HAP-1 (cell line): ENCODE measurements at regions not wholly inside any gene's neighbourhood (a gene's known extent, or its start where the extent isn't known, plus 50 kb on each side); places are given as distances from the start of the nearest gene placed in this dataset.

ENCODE experiments used
- DNase-seq, 2 experiments: peaks; one replicate each; pipeline ENCODE4 v3.0.0-alpha.2; 2016 to 2020; ENCODE audit warnings: low spot score in 2 of 2
- H3K27me3 ChIP-seq: fragments of 250-450 bp; sonication (Bioruptor Pico); 2 replicates; pipeline ENCODE4 v1.5.1; 2020; ENCODE audit warnings: low read depth, mild to moderate bottlenecking, moderate library complexity
- H3K36me3 ChIP-seq: fragments of 250-450 bp; sonication (Bioruptor Pico); replicated peaks from 2 replicates; pipeline ENCODE4 v1.5.1; 2020; ENCODE audit warnings: mild to moderate bottlenecking
- H3K4me1 ChIP-seq: fragments of 250-450 bp; sonication (Bioruptor Pico); 2 replicates; pipeline ENCODE4 v1.5.1; 2020; ENCODE audit warnings: mild to moderate bottlenecking
- H3K4me3 ChIP-seq: fragments of 250-450 bp; sonication (Bioruptor Pico); 2 replicates; pipeline ENCODE4 v1.5.1; 2020; ENCODE audit warnings: mild to moderate bottlenecking, moderate library complexity
- H3K9me3 ChIP-seq: fragments of 250-450 bp; sonication (Bioruptor Pico); 2 replicates; pipeline ENCODE4 v1.5.1; 2020; ENCODE audit warnings: mild to moderate bottlenecking, moderate library complexity
- in situ Hi-C: fragments of 300-500 bp; cut with MboI; formaldehyde crosslinking; loops from 3 replicates; pipeline ENCODE4 v1.14.3; 2020; ENCODE audit warnings: low sequenced_read_pairs, inconsistent platforms, mixed read lengths

DNA sequence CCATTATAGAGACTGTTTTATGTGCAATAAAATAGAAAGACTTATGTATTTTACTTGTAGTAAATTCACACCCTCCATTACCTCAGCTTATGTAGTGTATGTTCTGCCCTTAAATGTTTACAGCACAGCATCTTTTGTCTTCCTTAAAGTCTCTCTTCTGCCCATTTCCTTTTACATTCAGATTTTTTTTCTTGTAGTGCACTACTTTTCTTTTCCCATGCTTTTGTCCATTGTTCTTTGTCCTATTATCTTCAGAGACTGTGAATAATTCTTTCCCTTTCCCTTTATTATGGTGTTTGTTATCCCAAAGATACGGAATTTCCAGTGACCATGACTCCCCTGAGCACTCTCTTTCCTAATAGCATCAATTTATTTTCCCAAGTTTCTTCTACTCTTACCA lies 66.1 kb upstream of the TYRP1 start:
- H3K27me3 ChIP-seq, result no peaks in the 10 kb centered on the region
- H3K4me1 ChIP-seq, result peaks cover 51% of the 10 kb centered on the region
- no peaks in the 10 kb centered on the region for H3K36me3 ChIP-seq
- DNase-seq, result peak; percentile 10 to 93
- in situ Hi-C loops, result loop anchor here (25.0 kb wide), 1 partner anchor 165 kb away; no protein-coding TSS in a partner anchor
- no peak overlapping the region for H3K4me3 ChIP-seq
- H3K9me3 ChIP-seq, result no peaks in the 10 kb centered on the region

DNA sequence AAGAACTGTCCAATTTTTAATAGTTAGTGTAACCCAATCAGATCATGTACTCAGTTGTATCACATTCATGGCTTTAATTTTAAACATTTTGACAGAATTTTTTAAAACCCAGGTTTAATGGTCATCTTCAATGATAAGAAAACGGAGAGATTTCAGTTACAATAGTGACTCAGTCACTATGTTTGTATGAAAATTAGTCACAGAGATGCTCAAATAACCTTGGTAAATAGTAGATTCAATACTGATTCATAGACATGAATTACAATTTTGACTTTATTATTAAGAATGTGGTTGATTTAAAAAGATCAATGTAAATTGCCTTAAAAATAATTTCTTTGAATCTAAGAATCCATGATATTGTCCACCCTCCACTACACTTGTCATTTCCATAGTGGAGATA lies 64.6 kb upstream of the TYRP1 start:
- H3K9me3 ChIP-seq, result no peaks in the 10 kb centered on the region
- in situ Hi-C loops, result loop anchor here (25.0 kb wide), 1 partner anchor 166 kb away; no protein-coding TSS in a partner anchor

DNA sequence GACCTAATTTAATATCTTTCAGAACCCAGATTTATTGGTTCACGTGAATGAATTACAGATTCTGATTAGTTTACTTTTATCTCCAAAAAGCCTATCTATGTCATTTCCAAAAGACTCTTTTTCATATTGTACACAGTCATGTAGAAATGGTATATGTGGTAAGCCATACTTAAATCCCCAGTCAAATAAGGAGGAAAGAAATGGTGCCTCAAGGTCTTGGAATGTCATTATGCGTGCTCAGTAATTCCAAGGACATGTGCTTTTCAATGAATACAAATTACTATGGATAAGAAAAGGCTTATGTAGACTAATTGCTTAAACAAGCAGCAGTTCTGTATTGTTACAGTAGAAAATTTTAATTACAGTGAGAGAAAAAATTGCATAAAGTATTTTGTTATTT lies 64.1 kb upstream of the TYRP1 start:
- in situ Hi-C loops, result loop anchor here (25.0 kb wide), 1 partner anchor 167 kb away; no protein-coding TSS in a partner anchor
- Histone ChIP-seq H3K36me3 (no peaks in the 10 kb centered on the region), H3K4me3 (no peak overlapping the region), H3K9me3 (no peaks in the 10 kb centered on the region), H3K27me3 (no peaks in the 10 kb centered on the region), H3K4me1 (peaks cover 54% of the 10 kb centered on the region)
- peak; percentile 25 to 97 for DNase-seq

More for the DNA sequence above, 64.6 kb upstream of the TYRP1 start:
- H3K27me3 ChIP-seq, result no peaks in the 10 kb centered on the region
- DNase-seq, result no peak
- H3K36me3 ChIP-seq, result no peaks in the 10 kb centered on the region
- H3K4me3 ChIP-seq, result no peak overlapping the region
- H3K4me1 ChIP-seq, result peaks cover 54% of the 10 kb centered on the region

DNA sequence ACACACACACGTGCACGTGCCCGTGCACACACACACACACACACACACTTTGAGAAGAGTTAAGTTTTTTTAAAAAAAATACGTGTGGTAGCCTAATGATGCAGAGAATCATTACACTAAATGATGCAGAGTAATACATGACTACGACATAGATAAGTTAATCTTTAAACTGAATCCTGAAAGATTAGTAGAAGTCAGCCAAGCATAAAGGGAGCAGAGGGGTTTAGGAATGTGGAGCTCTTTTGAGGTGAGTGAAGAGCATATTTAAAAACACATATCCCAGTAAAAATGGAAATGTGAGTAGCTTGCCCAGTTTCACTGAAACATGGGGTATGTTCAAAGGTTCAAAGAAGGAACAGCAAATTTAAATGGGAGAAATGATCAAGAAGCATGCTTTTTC lies 61.3 kb upstream of the TYRP1 start:
- no peak for DNase-seq
- no peaks in the 10 kb centered on the region for H3K9me3 ChIP-seq
- H3K4me1 ChIP-seq, result peaks cover 41% of the 10 kb centered on the region
- no peaks in the 10 kb centered on the region for H3K36me3 ChIP-seq
- H3K27me3 ChIP-seq, result no peaks in the 10 kb centered on the region
- in situ Hi-C loops, result loop anchor here (25.0 kb wide), 1 partner anchor 170 kb away; no protein-coding TSS in a partner anchor
- H3K4me3 ChIP-seq, result no peak overlapping the region

DNA sequence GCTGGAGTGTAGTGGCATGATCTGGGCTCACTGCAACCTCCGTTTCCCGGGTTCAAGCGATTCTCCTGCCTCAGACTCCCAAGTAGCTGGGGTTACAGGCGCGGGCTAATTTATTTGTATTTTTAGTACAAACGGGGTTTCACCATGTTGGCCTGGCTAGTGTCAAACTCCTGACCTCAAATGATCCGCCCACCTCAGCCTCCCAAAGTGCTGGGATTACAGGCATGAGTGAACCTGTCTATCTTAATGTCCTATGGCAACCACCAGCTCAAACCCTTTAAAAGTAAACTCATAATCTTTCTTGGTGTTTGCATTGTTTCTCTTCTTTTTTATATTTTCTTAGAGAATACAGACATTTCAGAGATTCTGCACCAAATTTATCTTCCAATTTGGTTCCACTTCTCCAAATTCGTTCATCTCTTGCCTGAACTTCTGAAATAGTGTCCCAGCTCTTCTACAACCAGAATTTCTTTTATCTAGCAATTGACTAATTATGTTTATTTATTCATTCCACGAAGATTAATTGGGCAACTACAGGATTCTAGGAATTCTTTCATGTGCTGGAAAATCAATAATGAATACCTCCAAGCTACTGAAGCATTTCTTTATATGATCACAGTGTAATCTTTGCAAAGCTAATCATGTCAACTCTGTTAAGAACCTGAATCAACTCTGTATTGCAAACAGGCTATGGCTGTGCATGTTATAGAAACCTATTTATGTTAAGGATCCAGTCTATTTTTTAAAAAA lies 60.0 kb upstream of the TYRP1 start:
- H3K9me3 ChIP-seq, result no peaks in the 10 kb centered on the region
- in situ Hi-C loops, result loop anchor here (25.0 kb wide), 1 partner anchor 171 kb away; no protein-coding TSS in a partner anchor
- H3K4me1 ChIP-seq, result peaks cover 31% of the 10 kb centered on the region
- H3K4me3 ChIP-seq, result no peak overlapping the region
- no peaks in the 10 kb centered on the region for H3K27me3 ChIP-seq
- no peak for DNase-seq
- no peaks in the 10 kb centered on the region for H3K36me3 ChIP-seq

DNA sequence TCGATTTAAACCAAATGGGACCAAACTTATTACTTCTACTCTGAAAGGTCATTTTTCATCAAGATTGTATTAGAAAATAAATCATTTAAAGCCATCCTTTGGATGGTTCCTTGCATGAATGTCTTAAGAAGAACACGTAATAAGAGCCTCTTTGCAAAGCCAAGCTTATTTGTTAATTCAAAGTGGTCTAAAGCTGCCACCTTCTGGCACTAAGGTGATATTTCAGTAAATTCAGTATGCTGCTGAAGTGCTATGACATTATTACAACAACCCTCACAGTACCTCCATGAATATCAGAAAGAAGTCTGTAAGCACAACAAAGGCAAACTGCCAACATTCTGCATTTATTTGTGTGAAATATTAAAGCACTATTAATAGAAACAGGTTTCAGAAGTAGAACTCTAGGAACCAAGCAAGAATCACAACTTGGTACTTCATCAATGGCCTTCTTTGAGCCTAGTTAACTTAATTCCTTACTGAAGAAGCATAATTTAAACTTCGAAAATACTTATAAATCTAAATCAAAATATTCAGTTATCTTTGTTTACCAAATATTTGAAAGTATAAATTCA lies 53.1 kb upstream of the TYRP1 start:
- Histone ChIP-seq H3K4me1 (peaks cover 7% of the 10 kb centered on the region), H3K4me3 (no peak overlapping the region), H3K9me3 (no peaks in the 10 kb centered on the region), H3K36me3 (no peaks in the 10 kb centered on the region), H3K27me3 (no peaks in the 10 kb centered on the region)
- peak; percentile 23 to 88 for DNase-seq
- in situ Hi-C loops, result loop anchor here (25.0 kb wide), 1 partner anchor 178 kb away; no protein-coding TSS in a partner anchor

DNA sequence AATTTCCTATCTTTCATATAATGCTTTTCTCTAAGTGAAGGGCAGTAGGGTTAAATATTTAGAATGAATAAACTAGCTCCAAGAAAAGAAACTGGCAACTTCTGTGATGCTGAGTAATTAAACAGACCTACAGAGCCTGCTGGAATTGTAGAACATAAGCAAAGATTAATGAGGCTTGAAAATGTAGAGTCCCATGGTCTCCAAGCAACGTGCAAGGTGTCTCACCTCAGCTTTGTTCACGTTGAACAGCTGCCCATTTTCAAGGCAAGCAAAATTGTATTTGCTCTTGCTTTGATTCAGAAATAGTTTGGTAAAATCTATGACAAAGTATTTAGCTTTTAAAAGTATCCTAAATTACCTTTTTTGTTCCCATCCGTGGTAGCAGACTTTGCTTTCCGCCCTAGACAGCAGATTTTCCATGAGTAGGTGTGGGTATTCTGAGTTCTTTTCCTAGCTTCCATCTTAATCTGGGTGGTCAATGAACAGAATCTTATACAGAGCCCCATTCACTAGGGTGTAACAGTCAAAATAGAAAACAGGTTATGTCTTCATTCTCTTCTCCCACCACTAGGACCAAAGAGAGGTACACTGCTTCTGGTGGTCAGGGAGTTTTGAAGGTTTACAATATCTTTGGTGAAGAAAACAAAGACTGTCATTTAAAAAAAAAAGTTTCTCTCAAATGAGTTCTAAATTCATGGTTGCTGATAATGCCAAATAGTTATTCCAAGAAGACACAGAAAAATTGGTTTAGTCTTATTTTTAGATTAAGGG lies 52.1 kb upstream of the TYRP1 start:
- Histone ChIP-seq H3K4me1 (peaks cover 7% of the 10 kb centered on the region), H3K9me3 (no peaks in the 10 kb centered on the region), H3K36me3 (no peaks in the 10 kb centered on the region), H3K27me3 (no peaks in the 10 kb centered on the region), H3K4me3 (no peak overlapping the region)
- in situ Hi-C loops, result loop anchor here (25.0 kb wide), 1 partner anchor 179 kb away; no protein-coding TSS in a partner anchor
- DNase-seq, result no peak
